IMR-90 (cell line): ENCODE measurements at regions not wholly inside any gene's neighbourhood (a gene's known extent, or its start where the extent isn't known, plus 50 kb on each side); places are given as distances from the start of the nearest gene placed in this dataset.
"Not testable (repeated sequence)": the region's sequence is repeated elsewhere in the genome, so short reads cannot be mapped to it uniquely, and the experiment has no call there.

Source experiments
- CTCF ChIP-seq: conservative IDR thresholded peaks from 2 replicates; pipeline ENCODE4 v1.5.1; 2012; ENCODE audit warnings: mild to moderate bottlenecking, low read depth, low read length, improper control_type of control experiment
- MXI1 ChIP-seq: IDR thresholded peaks from 2 replicates; pipeline ENCODE4 v1.6.1; 2012; ENCODE audit warnings: low read depth, mild to moderate bottlenecking, low read length, moderate library complexity, borderline replicate concordance
- POLR2A ChIP-seq: IDR thresholded peaks from 2 replicates; pipeline ENCODE4 v1.6.1; 2012; ENCODE audit warnings: mild to moderate bottlenecking, low read depth, low read length
- RAD21 ChIP-seq: IDR thresholded peaks from 2 replicates; pipeline ENCODE4 v1.6.1; 2012; ENCODE audit warnings: low read length, improper control_type of control experiment
- RCOR1 ChIP-seq: IDR thresholded peaks from 2 replicates; pipeline ENCODE4 v1.6.1; 2012; ENCODE audit warnings: mild to moderate bottlenecking, low read length, improper control_type of control experiment; ENCODE audit not compliant: insufficient replicate concordance
- SMC3 ChIP-seq: fragments of 150-350 bp; IDR thresholded peaks from 2 replicates; pipeline ENCODE4 v1.6.1; 2016; ENCODE audit warnings: low read depth, mild to moderate bottlenecking, antibody characterized with exemption, low read length, moderate library complexity

- not testable (repeated sequence) for TF ChIP-seq MXI1, CTCF, POLR2A, RAD21, RCOR1, SMC3
These were observed 60.3 kb upstream of the CCL1 start for GRCh38 chr17:34423315-34423714.
